GM19438 (cell line): ENCODE measurements at regions not wholly inside any gene's neighbourhood (a gene's known extent, or its start where the extent isn't known, plus 50 kb on each side); places are given as distances from the start of the nearest gene placed in this dataset.

Experiments used
- ATAC-seq: cut with Tn5 transposase; IDR thresholded peaks from one replicate; pipeline ENCODE4 v1.9.1; 2021; ENCODE audit warnings: low read depth; ENCODE audit not compliant: unreplicated experiment

DNA sequence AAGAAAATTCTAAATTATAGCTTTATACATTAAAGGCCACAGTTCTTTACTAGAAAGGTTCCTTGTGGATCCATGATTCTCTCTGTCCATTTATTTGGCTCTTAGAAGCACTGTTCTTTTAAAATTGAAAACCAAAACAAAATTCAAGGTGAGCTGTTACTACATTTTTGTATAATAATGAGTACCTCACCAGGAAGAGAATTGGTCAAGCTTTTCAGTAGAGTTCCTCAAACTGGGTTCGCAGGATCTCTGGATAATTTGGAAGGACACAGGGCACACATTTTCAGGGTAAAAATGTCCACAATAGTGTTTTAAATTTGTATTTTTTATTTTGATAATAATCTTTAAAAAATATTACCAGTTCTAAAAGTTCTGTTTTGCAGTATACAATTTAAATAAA is 93.0 kb downstream of the PPP1R3A start:
- no peak for ATAC-seq

DNA sequence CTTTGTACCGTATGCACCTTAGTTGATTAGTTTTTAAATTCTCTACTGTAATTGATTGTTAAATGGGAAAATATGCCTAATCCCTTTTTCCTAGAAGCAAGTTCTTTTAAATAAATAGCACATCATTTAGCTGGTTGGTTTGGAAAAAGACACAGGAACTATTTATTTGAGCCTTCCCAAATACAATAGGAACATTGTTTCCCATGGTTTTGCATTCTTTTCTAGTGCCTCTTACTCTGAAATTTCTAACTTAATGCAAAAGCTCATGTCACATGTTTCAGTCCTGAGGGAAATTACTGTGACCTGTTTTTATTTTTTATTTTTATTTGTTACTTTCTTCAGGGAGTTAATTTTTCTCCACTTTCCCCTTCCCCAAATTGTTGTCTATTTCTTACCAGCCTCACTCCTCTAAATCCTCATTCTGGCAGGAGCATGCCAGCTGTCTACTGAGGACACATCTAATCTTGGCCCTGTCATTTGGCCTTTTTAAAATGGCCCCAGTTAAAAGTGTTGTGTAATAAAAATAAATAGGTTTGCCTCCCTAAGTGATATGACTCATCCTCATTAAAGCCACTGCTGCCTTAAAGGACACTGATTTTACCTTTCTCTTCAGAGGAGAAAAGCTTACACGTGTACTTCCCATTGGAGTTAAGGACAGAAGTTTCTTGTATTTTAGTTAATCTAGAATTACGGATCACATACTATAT is 94.5 kb downstream of the PPP1R3A start:
- no peak for ATAC-seq

DNA sequence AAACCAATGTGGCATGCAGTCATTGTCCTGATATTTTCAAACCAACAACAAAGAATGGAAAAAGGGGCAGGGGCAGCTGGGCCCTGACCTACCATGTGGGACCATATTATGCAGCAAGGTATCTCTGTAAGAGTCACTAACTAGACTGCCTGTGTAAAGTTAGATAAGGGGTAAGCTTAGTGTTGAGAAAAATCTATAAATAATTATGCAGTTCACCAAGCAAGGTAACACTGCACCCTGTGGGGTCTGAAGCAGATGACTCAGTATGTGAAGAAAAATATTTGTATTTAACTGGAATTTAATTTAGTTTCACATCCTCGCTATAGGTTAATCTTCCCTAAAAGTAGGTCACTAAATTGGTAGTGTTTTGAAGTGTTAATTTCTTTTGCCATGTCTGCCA is 99.3 kb downstream of the PPP1R3A start:
- no peak for ATAC-seq

DNA sequence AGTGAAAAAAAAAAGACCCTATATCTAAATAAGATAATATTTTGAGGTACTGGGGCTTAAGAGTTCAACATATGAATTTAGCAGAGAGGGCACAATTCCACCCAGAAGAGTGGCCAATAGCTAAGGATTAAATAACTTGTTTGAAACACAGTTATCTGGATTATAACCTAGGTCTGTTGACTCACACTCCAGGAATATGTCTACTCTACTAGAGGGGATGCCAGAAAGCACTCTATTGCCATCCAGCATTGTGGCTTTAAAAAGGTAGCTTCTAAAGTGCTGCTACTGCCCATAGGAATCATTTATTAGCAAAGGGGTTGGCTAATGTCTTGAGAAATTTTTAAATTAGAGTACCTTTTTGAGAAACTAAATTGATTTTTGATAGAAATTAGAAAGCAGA is 102.2 kb downstream of the PPP1R3A start:
- no peak for ATAC-seq

GRCh38 chr7:113813471-113813870 is 105.3 kb downstream of the PPP1R3A start:
- ATAC-seq: no peak

GRCh38 chr7:113812591-113813255 is 106.1 kb downstream of the PPP1R3A start:
- ATAC-seq: no peak

- no peak for ATAC-seq
Measured at GRCh38 chr7:113810080-113810744, 108.6 kb downstream of the PPP1R3A start.

DNA sequence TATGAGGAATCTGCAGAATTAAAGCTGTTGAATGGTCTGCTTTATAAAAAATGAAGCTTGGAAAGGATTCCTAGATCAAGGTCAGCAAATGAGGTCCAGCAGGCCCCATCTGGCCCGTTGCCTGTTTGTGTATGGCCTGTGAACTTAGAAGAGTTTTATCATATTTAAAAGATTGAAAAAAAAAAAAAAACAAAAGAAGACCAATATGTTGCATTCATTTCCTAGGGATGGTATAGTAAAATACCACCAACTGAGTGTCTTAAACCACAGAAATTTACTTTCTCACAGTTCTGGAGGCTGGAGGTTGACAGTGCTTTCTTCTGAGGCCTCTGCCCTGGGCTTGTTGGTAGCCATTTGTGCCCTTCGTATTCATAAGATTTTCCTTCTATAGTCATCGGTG is 109.2 kb downstream of the PPP1R3A start:
- ATAC-seq: no peak

GRCh38 chr7:113806633-113807327 is 112.0 kb downstream of the PPP1R3A start:
- no peak for ATAC-seq

DNA sequence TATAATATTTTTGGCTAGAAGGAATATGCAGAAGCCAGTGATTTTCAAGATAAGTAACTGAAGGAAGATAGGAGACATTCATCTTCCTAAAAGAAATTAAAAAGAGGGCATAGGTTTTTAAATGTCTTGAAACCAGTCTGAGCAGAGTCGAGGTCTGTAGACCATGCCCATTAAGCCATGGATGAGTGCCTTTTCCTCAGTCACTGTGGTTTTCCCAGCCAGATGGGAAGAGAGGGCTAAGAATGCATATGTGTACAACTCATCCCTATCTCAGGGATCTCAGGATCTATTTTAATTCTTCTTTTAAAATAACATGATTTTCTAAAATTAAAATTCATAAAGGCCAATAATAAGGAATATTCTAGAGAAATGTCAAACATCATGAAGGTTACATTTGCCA is 112.8 kb downstream of the PPP1R3A start:
- ATAC-seq: no peak

- ATAC-seq: no peak
Measured at GRCh38 chr7:113804475-113805095, 114.2 kb downstream of the PPP1R3A start.

- no peak for ATAC-seq
Measured at GRCh38 chr7:113801751-113802150, 117.1 kb downstream of the PPP1R3A start.

DNA sequence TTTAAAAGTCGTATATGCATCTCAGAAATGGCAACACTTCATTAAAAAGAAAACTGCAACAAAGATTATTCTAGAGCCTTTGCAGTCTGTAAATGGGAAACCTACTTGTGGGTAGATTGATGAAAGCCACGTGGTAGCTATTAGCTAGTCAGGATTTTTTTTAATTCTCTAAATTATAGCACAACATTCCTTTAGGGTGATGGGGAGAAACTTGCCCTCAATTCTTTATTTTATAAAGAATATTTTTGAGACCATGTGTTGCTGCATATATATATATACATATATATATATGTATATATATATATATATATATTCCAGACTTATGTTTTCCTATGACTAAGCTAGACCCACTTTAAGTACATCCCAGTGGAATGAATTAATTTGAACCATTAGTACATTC is 118.0 kb downstream of the PPP1R3A start:
- no peak for ATAC-seq

- ATAC-seq: peak; percentile 99
Measured at GRCh38 chr7:113799896-113800295, 118.9 kb downstream of the PPP1R3A start.

GRCh38 chr7:113797420-113798010 is 121.3 kb downstream of the PPP1R3A start:
- no peak for ATAC-seq

- no peak for ATAC-seq
Measured at GRCh38 chr7:113796557-113796956, 122.3 kb downstream of the PPP1R3A start.

- ATAC-seq: no peak
Measured at GRCh38 chr7:113794573-113794972, 124.2 kb downstream of the PPP1R3A start.

- ATAC-seq: no peak
Measured at GRCh38 chr7:113793171-113793570, 125.6 kb downstream of the PPP1R3A start.

GRCh38 chr7:113790025-113790424 is 128.8 kb downstream of the PPP1R3A start:
- no peak for ATAC-seq

GRCh38 chr7:113787106-113787505 is 131.7 kb downstream of the PPP1R3A start:
- no peak for ATAC-seq
